Osteoblast (primary cell): ENCODE measurements at regions not wholly inside any gene's neighbourhood (a gene's known extent, or its start where the extent isn't known, plus 50 kb on each side); places are given as distances from the start of the nearest gene placed in this dataset.

Experiments used
- DNase-seq: peaks from one replicate; pipeline ENCODE4 v3.0.0; 2011; ENCODE audit warnings: low spot score, mixed read lengths; ENCODE audit not compliant: insufficient read length; ENCODE audit errors: missing footprints
- H2AFZ ChIP-seq: 2 replicates; pipeline ENCODE4 v1.6.0; 2011; ENCODE audit warnings: mild to moderate bottlenecking, low read length
- H3K27ac ChIP-seq: 2 replicates; pipeline ENCODE4 v1.5.1; 2011; ENCODE audit warnings: mild to moderate bottlenecking, low read depth, low read length, moderate library complexity
- H3K27me3 ChIP-seq: 2 replicates; pipeline ENCODE4 v1.6.0; 2012; ENCODE audit warnings: mild to moderate bottlenecking, control low read depth, inconsistent platforms, low read length, moderate library complexity; ENCODE audit not compliant: insufficient read depth
- H3K36me3 ChIP-seq: 2 replicates; pipeline ENCODE4 v1.5.1; 2011; ENCODE audit warnings: mild to moderate bottlenecking, low read length, control low read depth, moderate library complexity; ENCODE audit not compliant: insufficient read depth
- H3K4me1 ChIP-seq: 2 replicates; pipeline ENCODE4 v1.5.1; 2011; ENCODE audit warnings: mild to moderate bottlenecking, low read length, control low read depth, moderate library complexity; ENCODE audit not compliant: insufficient read depth
- H3K4me2 ChIP-seq: 2 replicates; pipeline ENCODE4 v1.6.0; 2011; ENCODE audit warnings: mild to moderate bottlenecking, low read length; ENCODE audit not compliant: insufficient read depth
- H3K4me3 ChIP-seq: fragments of 200-600 bp; sonication (generic); 3 replicates; pipeline ENCODE4 v1.5.1; 2012; ENCODE audit warnings: mild to moderate bottlenecking, low read length, inconsistent platforms; ENCODE audit not compliant: insufficient read depth
- H3K79me2 ChIP-seq: 2 replicates; pipeline ENCODE4 v1.6.0; 2012; ENCODE audit warnings: mild to moderate bottlenecking, low read length, control low read depth, inconsistent platforms; ENCODE audit not compliant: insufficient read depth
- H3K9me3 ChIP-seq: 2 replicates; pipeline ENCODE4 v1.5.1; 2011; ENCODE audit warnings: low read depth, low read length, control low read depth
- H4K20me1 ChIP-seq: 2 replicates; pipeline ENCODE4 v1.6.0; 2012; ENCODE audit warnings: mild to moderate bottlenecking, low read length, control low read depth; ENCODE audit not compliant: insufficient read depth
- TF ChIP-seq, protein P1 (sequence below): IDR thresholded peaks from 2 replicates; pipeline ENCODE4 v1.5.1; 2011; ENCODE audit warnings: mild to moderate bottlenecking, low read depth, low read length, moderate library complexity; ENCODE audit errors: extremely low read depth

DNA sequence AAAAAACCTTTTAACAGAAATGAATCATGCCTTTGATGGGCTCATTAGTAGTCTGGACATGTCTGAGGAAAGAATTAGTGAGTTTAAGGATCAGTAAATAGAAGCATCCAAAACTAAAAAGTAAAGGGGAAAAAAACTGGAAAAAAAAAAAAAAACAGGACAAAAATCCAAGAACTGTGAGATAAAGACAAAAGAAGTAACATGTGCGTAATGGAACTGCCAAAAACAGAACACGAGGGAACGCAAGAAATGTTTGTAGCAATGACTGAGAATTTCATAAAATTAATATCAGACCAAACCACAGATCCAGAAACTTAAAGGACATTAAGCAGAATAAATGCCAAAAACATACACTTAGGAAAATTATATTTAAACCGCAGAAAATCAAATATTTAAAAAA is 77.4 kb downstream of the MS4A13 start:
- Histone ChIP-seq H3K4me1 (no peaks in the 10 kb centered on the region), H3K9me3 (no peaks in the 10 kb centered on the region), H4K20me1 (no peaks in the 10 kb centered on the region), H2AFZ (no peak overlapping the region), H3K36me3 (no peaks in the 10 kb centered on the region), H3K79me2 (no peaks in the 10 kb centered on the region), H3K4me2 (no peak overlapping the region), H3K27ac (no peak overlapping the region), H3K4me3 (no peak overlapping the region), H3K27me3 (no peaks in the 10 kb centered on the region)
- TF ChIP-seq, protein P1, sequence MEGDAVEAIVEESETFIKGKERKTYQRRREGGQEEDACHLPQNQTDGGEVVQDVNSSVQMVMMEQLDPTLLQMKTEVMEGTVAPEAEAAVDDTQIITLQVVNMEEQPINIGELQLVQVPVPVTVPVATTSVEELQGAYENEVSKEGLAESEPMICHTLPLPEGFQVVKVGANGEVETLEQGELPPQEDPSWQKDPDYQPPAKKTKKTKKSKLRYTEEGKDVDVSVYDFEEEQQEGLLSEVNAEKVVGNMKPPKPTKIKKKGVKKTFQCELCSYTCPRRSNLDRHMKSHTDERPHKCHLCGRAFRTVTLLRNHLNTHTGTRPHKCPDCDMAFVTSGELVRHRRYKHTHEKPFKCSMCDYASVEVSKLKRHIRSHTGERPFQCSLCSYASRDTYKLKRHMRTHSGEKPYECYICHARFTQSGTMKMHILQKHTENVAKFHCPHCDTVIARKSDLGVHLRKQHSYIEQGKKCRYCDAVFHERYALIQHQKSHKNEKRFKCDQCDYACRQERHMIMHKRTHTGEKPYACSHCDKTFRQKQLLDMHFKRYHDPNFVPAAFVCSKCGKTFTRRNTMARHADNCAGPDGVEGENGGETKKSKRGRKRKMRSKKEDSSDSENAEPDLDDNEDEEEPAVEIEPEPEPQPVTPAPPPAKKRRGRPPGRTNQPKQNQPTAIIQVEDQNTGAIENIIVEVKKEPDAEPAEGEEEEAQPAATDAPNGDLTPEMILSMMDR, result no peak
- no peak for DNase-seq

DNA sequence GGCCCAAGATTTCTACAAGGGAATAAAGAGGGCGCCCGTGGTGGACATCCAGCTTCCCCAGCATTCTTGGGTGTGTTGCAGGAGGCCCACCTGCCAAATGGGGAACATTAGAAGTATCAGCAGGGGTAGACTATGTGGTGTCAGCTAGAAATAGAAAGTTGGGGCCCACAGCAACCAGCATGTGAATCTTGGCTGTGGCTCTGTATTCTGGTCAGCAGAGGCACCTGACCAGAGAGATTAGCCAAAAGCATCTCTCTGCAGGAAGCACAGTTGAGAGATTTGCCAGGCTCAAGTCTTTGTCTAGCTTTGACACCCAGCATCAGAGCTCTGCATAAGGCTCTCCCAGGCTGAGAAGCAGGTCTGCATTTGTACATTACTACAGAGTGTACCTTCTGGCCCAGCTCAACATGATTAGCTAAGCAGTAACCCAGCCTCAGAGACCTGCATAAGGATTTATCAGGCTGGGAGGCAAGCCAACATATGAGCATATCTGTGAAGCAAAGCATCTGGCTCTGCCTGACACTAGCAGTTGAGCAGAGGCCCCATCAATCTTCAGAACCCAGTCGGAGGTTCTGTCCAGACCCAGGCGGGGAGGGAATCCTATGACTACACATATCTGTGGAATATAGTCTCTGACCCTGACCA is 79.9 kb downstream of the MS4A13 start:
- no peak overlapping the region for H3K27ac ChIP-seq
- H4K20me1 ChIP-seq, result no peaks in the 10 kb centered on the region
- no peaks in the 10 kb centered on the region for H3K79me2 ChIP-seq
- TF ChIP-seq, protein P1, result no peak
- DNase-seq, result no peak
- H2AFZ ChIP-seq, result no peak overlapping the region
- no peak overlapping the region for H3K4me2 ChIP-seq
- H3K9me3 ChIP-seq, result no peaks in the 10 kb centered on the region
- H3K4me1 ChIP-seq, result no peaks in the 10 kb centered on the region
- H3K27me3 ChIP-seq, result no peaks in the 10 kb centered on the region
- H3K36me3 ChIP-seq, result no peaks in the 10 kb centered on the region
- H3K4me3 ChIP-seq, result no peak overlapping the region

DNA sequence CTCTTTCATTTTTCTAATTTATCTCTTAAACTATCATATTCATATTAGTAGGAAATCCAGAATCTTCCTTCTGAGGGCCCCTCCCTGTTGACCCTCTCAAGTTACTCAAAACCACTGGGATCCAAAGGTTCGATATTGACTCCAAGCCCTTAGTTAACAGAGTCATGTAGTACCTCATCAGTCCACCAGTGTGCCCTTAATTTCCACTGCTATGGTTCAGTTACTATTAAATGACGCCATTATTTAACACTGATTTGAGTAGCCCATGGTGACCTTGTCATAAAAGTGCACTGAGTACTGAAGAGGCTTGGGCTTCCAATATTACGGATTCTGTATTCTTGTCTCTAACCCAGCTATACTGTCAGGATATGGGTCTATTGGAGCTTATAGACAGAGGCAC is 91.9 kb upstream of the MS4A8 start:
- Histone ChIP-seq H3K36me3 (no peaks in the 10 kb centered on the region), H3K9me3 (no peaks in the 10 kb centered on the region), H3K79me2 (no peaks in the 10 kb centered on the region), H3K4me3 (no peak overlapping the region), H3K27ac (no peak overlapping the region), H3K4me2 (no peak overlapping the region), H3K4me1 (no peaks in the 10 kb centered on the region), H4K20me1 (no peaks in the 10 kb centered on the region), H3K27me3 (no peaks in the 10 kb centered on the region), H2AFZ (no peak overlapping the region)
- TF ChIP-seq, protein P1, result no peak
- no peak for DNase-seq

DNA sequence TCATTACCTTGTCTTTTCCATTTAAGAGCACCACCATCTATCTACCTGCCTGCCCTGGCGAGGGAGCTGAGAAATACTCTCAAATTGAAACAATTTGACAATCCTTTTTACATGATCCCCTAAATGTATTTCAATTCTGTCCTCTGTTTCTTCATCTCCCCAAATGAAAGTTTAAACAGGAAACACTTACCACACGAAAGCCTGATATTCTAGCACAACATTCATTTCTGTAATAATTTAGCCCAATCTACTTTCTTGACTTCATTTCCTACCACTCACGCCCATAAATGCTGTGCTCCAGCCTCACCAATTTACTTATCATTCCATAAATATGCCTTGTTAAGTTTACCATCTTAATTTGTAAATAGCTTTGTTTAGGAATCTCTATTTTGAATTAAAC is 89.8 kb upstream of the MS4A8 start:
- H3K27me3 ChIP-seq, result no peaks in the 10 kb centered on the region
- no peak overlapping the region for H3K4me2 ChIP-seq
- H3K79me2 ChIP-seq, result no peaks in the 10 kb centered on the region
- no peak overlapping the region for H3K4me3 ChIP-seq
- no peaks in the 10 kb centered on the region for H3K4me1 ChIP-seq
- no peak overlapping the region for H3K27ac ChIP-seq
- no peaks in the 10 kb centered on the region for H3K9me3 ChIP-seq
- no peaks in the 10 kb centered on the region for H3K36me3 ChIP-seq
- no peak overlapping the region for H2AFZ ChIP-seq
- TF ChIP-seq, protein P1, result no peak
- no peaks in the 10 kb centered on the region for H4K20me1 ChIP-seq
- DNase-seq, result no peak
